ENCODE measurements at regions not wholly inside any gene's neighbourhood (a gene's known extent, or its start where the extent isn't known, plus 50 kb on each side); places are given as distances from the start of the nearest gene placed in this dataset.

- TF ChIP-seq CTCF (conservative IDR thresholded peaks at IDR 0.05) (peak; percentile 92), ZFX (IDR thresholded peaks at IDR 0.05) (no peak)
Observed at GRCh38 chr9:16191691-16192402, 639.0 kb downstream of the CCDC171 start.
